ENCODE measurements at regions not wholly inside any gene's neighbourhood (a gene's known extent, or its start where the extent isn't known, plus 50 kb on each side); places are given as distances from the start of the nearest gene placed in this dataset.

DNA sequence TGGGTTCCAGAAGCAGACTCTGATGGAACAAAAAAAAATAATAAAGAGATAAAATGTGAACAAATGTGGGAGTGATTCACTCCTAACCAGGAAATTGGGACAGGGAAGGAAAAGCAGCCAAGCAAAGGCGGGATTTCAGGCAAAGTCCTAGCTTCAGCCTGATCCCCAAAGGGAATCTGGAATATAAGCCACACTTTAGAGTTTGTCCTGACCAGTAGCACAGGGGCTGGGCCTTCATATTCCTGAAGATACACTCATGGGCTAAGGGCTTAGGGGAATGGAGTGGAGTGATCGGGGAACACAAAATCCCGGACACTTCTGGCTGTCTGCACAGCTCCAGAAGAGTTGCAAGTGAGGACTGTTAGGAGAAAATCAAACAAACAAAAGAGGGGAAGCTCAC, 135.0 kb upstream of the COL8A1 start:
- no peak for DNase-seq
- ChIA-PET POLR2A (no interaction called here), CTCF (interaction anchor here (0.6 kb wide), 1 partner anchor 538 kb away, joined by 3 read pairs; no protein-coding TSS in a partner anchor)
- H3K4me1 Mint-ChIP-seq, result peaks cover 3% of the 10 kb centered on the region
- H3K36me3 Mint-ChIP-seq (ENCODE audit: low read depth), result no peaks in the 10 kb centered on the region
- no peaks in the 10 kb centered on the region for H3K27me3 Mint-ChIP-seq
- H3K9me3 Mint-ChIP-seq, result no peaks in the 10 kb centered on the region
- no peak overlapping the region for H3K4me3 Mint-ChIP-seq
- H3K27ac Mint-ChIP-seq, result no peak overlapping the region

DNA sequence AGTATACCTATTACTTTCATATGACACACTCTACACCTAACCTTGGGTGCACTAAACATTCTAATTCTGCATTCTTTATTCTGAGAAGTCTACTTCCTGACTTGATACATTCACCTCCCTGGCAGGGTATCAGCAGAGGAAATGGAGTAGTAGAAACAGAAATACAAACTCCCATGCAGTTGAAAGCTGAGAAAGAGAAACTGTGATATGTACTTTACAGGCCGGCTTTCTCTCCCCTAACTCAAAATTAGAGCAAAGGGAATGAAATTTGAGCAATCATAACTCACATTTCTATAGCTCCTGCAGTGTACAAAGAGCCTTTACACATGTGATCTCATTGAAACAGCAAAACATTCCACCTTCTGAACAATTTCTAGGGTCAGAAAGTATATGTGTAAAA, 135.5 kb upstream of the COL8A1 start:
- Mint-ChIP-seq H3K27me3 (no peaks in the 10 kb centered on the region), H3K4me3 (no peak overlapping the region), H3K36me3 (ENCODE audit: low read depth) (no peaks in the 10 kb centered on the region), H3K27ac (no peak overlapping the region), H3K9me3 (no peaks in the 10 kb centered on the region), H3K4me1 (peaks cover 3% of the 10 kb centered on the region)
- no peak for DNase-seq
- CTCF ChIA-PET, result interaction anchor here (0.6 kb wide), 1 partner anchor 538 kb away, joined by 3 read pairs; no protein-coding TSS in a partner anchor
- POLR2A ChIA-PET, result no interaction called here

DNA sequence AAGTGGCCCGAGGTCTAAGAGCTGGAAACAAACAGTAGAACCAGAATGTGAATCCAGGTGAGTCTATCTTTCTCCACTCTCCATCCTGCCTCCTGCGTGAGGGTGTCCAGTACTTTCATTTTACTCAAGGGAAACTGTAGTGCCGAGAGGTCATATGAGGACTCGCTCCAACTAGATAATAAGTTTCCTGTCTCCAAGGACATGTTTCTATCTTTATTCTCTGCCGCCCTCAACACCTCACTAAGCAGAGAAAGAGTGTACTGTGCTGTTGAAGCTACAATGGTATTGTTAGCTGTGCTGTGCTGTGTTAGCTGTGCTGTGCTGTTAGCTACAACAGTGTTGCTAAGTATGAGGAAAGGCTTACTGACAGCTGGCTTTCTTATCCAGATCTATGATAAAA, 137.9 kb upstream of the COL8A1 start:
- H3K4me3 Mint-ChIP-seq, result no peak overlapping the region
- no peaks in the 10 kb centered on the region for H3K27me3 Mint-ChIP-seq
- H3K36me3 Mint-ChIP-seq (ENCODE audit: low read depth), result no peaks in the 10 kb centered on the region
- no peaks in the 10 kb centered on the region for H3K4me1 Mint-ChIP-seq
- ChIA-PET POLR2A (no interaction called here), CTCF (no interaction called here)
- H3K27ac Mint-ChIP-seq, result no peak overlapping the region
- no peak for DNase-seq
- H3K9me3 Mint-ChIP-seq, result no peaks in the 10 kb centered on the region

DNA sequence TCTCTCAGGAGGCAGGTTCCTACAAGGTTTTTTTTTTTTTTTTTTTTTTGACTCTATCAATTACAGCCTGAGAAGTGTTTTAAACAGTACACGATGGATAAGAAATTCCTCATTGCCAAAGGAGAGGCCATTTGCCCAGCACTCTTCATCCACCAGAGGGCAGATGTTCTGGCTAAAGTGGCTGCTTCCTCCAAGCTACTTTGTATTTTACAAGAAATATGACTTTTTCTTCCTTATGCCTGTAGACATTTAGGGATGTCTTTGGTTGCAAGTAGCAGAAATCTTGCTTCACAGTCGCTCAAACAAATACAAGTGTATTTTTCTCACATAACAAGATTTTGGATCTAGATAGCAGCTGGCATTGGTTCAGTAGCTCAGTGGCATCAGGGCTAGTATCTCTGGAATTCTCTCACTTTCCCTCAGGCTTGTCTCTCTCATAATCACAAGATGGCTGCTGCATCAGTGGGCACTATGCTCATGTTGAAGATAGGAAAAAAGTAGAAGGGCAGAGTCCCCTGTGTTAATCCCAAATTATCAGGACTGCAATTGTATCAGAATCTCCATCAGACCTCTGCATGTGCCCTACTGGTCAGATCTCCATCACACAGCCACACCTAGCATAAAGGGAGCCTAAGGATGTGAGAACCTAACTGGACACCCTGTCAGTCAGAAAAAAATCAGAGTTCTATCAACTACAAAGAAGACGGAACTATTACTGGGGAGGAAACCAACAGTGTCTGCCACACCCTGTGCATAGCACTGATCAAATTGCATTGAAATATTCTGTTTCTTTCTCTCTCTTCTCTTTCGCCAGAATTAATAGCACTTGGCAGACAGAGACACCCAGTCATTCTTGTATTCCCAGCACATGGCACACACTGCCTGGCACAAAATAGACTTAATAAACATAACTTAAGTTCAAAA, 138.9 kb upstream of the COL8A1 start:
- DNase-seq, result no peak
- ChIA-PET CTCF (interaction anchor here (0.7 to 1.3 kb wide), 8 partner anchors 9 to 636 kb away, joined by 3 to 6 read pairs (median 4); no protein-coding TSS in a partner anchor), POLR2A (no interaction called here)
- Mint-ChIP-seq H3K9me3 (no peaks in the 10 kb centered on the region), H3K4me3 (no peak overlapping the region), H3K27me3 (no peaks in the 10 kb centered on the region), H3K4me1 (no peaks in the 10 kb centered on the region), H3K36me3 (ENCODE audit: low read depth) (no peaks in the 10 kb centered on the region), H3K27ac (no peak overlapping the region)

DNA sequence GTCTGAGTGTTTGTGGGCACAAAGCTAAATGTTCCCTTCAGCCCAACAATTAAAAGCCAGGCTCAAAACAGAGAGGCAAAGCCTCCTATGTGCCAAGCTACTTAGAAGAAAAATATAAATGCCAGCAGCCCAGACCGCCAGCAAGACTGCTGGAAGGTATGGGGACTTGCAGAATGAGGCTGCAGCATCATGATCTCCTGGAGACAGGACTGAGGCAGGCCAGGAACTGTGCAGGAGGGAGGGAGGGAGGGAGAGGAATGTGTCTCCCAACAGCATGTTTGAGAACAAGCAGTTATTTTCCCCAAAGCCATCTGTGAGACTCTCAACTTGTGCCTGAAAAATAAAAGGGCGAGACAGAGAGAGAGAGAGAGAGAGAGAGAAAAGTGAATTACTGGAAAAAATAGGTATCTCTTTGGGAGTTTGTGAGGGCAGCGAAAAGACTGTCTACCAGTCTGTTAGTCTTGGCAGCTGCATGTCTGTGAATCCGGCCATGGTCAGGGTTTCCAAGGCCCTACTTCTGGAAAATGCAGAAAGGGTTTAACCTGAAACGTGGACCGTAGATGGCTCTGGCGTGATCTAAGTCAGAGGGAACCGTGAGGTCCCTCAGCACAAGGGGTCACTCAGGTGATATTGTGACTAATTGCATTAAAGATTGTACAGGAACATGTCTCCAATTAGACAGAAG, 139.7 kb upstream of the COL8A1 start:
- ChIA-PET POLR2A (no interaction called here), CTCF (interaction anchor here (0.7 to 1.3 kb wide), 7 partner anchors 10 to 636 kb away, joined by 3 to 6 read pairs (median 4); no protein-coding TSS in a partner anchor)
- Mint-ChIP-seq H3K9me3 (no peaks in the 10 kb centered on the region), H3K27me3 (no peaks in the 10 kb centered on the region), H3K36me3 (ENCODE audit: low read depth) (no peaks in the 10 kb centered on the region), H3K4me1 (no peaks in the 10 kb centered on the region), H3K27ac (no peak overlapping the region), H3K4me3 (no peak overlapping the region)
- no peak for DNase-seq

DNA sequence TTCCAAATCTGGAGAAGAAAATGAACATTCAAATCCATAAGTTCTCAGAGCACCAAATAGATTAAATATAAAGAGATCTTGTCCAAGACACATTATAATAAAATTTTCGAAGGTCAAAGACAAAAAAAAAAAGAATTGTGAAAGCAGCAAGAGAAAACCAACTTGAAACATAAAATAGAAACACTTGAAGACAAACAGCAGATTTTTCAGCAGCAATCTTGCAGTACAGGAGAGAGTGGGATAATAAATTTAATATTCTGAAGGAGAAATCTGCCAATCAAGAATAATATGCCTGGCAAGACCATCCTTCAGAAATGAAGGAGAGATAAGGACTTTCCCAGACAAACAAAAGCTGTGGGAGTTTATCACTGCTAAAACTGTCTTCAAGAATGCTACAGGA, 150.5 kb upstream of the COL8A1 start:
- no peak overlapping the region for H3K27ac Mint-ChIP-seq
- ChIA-PET POLR2A (no interaction called here), CTCF (interaction anchor here (1.6 kb wide), 1 partner anchor 11 kb away, joined by 5 read pairs; no protein-coding TSS in a partner anchor)
- no peak for DNase-seq
- H3K4me1 Mint-ChIP-seq, result no peaks in the 10 kb centered on the region
- no peaks in the 10 kb centered on the region for H3K27me3 Mint-ChIP-seq
- H3K36me3 Mint-ChIP-seq (ENCODE audit: low read depth), result no peaks in the 10 kb centered on the region
- no peak overlapping the region for H3K4me3 Mint-ChIP-seq
- peaks cover 7% of the 10 kb centered on the region for H3K9me3 Mint-ChIP-seq

DNA sequence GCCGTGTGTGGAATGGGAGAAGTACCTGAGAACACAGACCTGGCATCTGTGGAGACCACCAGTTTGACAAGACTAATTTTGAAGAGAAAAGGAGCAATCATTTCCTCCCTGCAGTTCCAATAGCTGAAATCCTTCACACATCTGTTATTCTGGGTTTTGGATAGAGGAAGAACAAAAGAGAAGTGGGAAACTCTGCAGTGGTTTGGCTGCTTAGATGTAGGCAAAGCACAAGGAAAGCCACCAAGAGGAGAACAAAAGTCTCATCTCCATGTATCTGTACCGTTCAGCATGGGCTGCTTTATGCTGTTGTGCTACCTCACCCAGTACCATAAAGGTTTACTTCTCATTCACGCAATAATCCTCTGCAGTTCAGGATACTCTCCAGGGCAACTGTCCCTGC, 153.1 kb upstream of the COL8A1 start:
- ChIA-PET CTCF (no interaction called here), POLR2A (no interaction called here)

DNA sequence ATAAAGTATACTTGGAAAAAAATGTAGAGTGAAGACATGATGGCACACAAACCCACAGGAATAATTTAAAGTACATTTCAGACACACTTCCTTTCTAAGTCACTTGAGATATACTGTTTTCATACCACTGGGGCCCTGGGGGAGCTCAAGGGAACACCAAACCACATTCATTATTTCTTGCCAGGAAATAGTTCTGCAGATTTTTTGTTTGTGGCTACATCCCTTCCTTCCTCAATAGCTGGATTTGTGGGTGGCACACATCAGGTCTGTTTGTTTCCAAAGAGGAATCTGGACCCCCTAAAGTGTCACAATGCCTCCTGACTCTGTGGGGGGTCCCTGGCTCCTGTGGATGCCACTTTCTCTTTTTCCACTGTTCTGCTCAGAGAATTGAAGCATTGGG, 153.5 kb upstream of the COL8A1 start:
- H3K36me3 Mint-ChIP-seq (ENCODE audit: low read depth), result no peaks in the 10 kb centered on the region

More for the DNA sequence above, 153.1 kb upstream of the COL8A1 start:
- H3K27me3 Mint-ChIP-seq, result no peaks in the 10 kb centered on the region
- H3K27ac Mint-ChIP-seq, result no peak overlapping the region
- DNase-seq, result no peak
- no peaks in the 10 kb centered on the region for H3K4me1 Mint-ChIP-seq
- no peaks in the 10 kb centered on the region for H3K36me3 Mint-ChIP-seq (ENCODE audit: low read depth)
- no peak overlapping the region for H3K4me3 Mint-ChIP-seq
- peaks cover 7% of the 10 kb centered on the region for H3K9me3 Mint-ChIP-seq

DNA sequence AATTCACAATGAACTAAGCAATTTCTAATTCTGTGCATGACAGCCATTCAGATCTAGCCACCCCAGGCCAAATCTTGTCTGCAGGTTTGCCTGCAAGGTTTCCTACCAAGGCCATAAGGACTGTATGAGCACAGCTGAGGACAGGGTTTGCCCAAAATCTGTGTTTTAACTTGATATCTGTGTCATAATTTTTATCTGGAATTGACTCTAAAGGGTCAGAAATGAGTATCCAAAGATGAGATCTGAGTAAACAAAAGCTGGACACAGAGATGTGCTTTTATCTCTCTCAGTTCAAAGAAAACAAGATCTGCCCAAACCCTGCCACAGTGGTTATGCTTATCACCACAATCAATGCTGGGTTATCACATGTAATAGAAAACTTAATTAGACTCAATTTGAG, 154.6 kb upstream of the COL8A1 start:
- ChIA-PET CTCF (no interaction called here), POLR2A (no interaction called here)
- no peaks in the 10 kb centered on the region for H3K36me3 Mint-ChIP-seq (ENCODE audit: low read depth)

More for the DNA sequence above, 153.5 kb upstream of the COL8A1 start:
- Mint-ChIP-seq H3K4me1 (no peaks in the 10 kb centered on the region), H3K27me3 (no peaks in the 10 kb centered on the region), H3K4me3 (no peak overlapping the region), H3K27ac (no peak overlapping the region), H3K9me3 (peaks cover 7% of the 10 kb centered on the region)
- no peak for DNase-seq
- ChIA-PET CTCF (no interaction called here), POLR2A (no interaction called here)

DNA sequence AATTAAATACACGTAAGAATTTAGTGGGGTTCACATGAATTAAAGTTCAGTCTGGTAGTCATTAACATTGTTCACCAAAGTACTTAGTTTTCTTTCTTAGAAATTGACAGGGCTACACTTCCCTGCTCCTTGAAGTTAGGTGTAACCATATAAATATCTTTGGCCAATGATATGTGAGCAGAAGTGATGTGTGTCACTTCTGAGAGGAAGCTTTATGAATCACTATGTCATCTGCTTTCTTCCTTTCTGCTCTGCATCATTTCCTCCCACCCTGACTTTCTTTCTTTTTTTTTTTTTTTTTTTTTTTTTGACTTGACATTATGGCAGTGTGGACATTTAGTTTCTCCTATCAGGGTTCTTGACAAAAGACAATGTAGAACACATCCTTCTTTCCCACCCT, 156.2 kb upstream of the COL8A1 start:
- H3K27me3 Mint-ChIP-seq, result no peaks in the 10 kb centered on the region
- no peak overlapping the region for H3K4me3 Mint-ChIP-seq
- peaks cover 10% of the 10 kb centered on the region for H3K9me3 Mint-ChIP-seq
- POLR2A ChIA-PET, result no interaction called here
- no peak for DNase-seq
- CTCF ChIA-PET, result no interaction called here
- H3K36me3 Mint-ChIP-seq (ENCODE audit: low read depth), result no peaks in the 10 kb centered on the region
- no peak overlapping the region for H3K27ac Mint-ChIP-seq
- H3K4me1 Mint-ChIP-seq, result no peaks in the 10 kb centered on the region

More for the DNA sequence above, 154.6 kb upstream of the COL8A1 start:
- Mint-ChIP-seq H3K9me3 (peaks cover 7% of the 10 kb centered on the region), H3K4me1 (no peaks in the 10 kb centered on the region), H3K27me3 (no peaks in the 10 kb centered on the region), H3K27ac (no peak overlapping the region), H3K4me3 (no peak overlapping the region)
- no peak for DNase-seq

DNA sequence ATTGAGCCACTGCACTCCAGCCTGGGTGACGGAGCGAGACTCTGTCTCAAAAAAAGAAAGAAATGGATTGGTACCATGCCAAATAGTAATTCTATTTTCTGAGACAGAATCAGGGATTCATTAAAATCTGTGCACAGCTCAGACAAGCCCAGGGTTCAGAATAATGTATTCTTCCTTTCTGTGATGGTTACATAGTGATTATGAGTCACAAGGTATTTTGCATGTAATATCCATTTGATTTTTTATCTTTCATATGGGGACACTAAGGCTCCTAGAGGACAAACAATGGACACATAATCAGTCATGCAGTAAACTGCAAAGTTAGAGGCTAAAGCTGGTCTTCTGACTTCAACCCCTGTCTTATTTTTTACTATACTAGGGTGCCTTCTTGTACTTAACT, 156.8 kb upstream of the COL8A1 start:
- Mint-ChIP-seq H3K36me3 (ENCODE audit: low read depth) (no peaks in the 10 kb centered on the region), H3K27me3 (no peaks in the 10 kb centered on the region), H3K4me3 (no peak overlapping the region), H3K27ac (no peak overlapping the region), H3K9me3 (peaks cover 10% of the 10 kb centered on the region), H3K4me1 (no peaks in the 10 kb centered on the region)
- ChIA-PET POLR2A (no interaction called here), CTCF (no interaction called here)
- no peak for DNase-seq

DNA sequence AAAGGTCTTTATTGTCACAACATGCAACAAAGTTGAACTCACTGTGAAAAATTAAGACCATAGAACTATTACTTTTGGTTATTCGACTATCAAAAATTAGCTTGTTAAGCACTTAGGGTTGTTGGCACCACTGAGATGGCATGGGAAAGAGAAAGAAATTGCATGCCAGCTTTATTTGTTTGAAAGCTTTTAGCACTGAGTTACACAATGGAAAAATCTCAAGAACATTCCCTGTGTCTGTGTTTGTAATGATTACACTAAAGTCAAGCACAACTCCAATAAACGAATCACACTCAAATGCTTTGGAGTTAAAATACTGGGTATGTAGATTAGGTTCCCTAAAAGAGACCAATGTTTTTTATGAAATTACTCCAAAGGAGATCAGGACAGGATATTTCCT, 158.6 kb upstream of the COL8A1 start:
- Mint-ChIP-seq H3K4me1 (no peaks in the 10 kb centered on the region), H3K27me3 (no peaks in the 10 kb centered on the region), H3K9me3 (peaks cover 4% of the 10 kb centered on the region), H3K4me3 (no peak overlapping the region), H3K36me3 (ENCODE audit: low read depth) (no peaks in the 10 kb centered on the region), H3K27ac (no peak overlapping the region)
- ChIA-PET POLR2A (no interaction called here), CTCF (no interaction called here)
- no peak for DNase-seq

DNA sequence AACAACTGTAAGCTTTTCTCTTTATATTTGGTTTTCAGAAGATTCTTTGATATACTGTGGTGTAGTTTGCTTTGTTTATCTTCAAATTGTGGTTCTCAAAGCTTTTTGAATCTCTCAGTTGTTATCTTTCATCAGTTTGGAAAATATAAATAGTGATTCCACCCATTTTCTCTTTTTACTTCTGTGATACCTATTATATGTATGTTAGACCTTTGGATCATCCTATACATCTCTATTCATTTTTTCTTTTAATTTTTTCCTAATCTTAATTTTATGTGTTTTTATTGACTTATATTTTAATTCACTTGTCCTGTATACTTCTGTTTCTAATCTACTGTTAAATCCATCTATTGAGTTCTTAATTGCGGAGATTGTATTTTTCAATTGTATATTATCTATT, 160.7 kb upstream of the COL8A1 start:
- H3K9me3 Mint-ChIP-seq, result peaks cover 4% of the 10 kb centered on the region
- POLR2A ChIA-PET, result no interaction called here
- H3K27ac Mint-ChIP-seq, result no peak overlapping the region
- no peak for DNase-seq
- H3K36me3 Mint-ChIP-seq (ENCODE audit: low read depth), result no peaks in the 10 kb centered on the region
- CTCF ChIA-PET, result no interaction called here
- H3K4me3 Mint-ChIP-seq, result no peak overlapping the region
- no peaks in the 10 kb centered on the region for H3K4me1 Mint-ChIP-seq
- no peaks in the 10 kb centered on the region for H3K27me3 Mint-ChIP-seq

DNA sequence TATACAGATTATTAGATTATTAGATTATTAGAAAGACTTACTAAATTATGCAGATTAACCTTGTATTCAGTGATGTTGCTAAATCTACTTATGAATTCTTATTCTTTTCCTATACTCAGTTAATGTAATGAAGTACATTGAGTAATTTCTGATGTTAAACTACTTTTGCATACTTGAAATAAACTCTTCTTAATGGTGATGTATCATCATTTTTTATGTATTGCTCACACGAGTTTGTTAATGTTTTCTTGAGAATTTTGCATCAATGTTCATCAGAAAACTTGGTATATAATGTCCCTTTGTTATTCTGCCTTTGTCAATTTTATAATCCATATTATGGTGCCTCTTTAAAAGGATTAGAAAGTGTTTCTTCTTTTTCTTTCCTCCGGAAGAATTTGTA, 163.2 kb upstream of the COL8A1 start:
- no peaks in the 10 kb centered on the region for H3K36me3 Mint-ChIP-seq (ENCODE audit: low read depth)
- POLR2A ChIA-PET, result no interaction called here
- no peaks in the 10 kb centered on the region for H3K4me1 Mint-ChIP-seq
- H3K27ac Mint-ChIP-seq, result no peak overlapping the region
- DNase-seq, result no peak
- no peaks in the 10 kb centered on the region for H3K27me3 Mint-ChIP-seq
- peaks cover 4% of the 10 kb centered on the region for H3K9me3 Mint-ChIP-seq
- H3K4me3 Mint-ChIP-seq, result no peak overlapping the region
- CTCF ChIA-PET, result no interaction called here
